Neural progenitor cell (in vitro differentiated cells): ENCODE measurements at regions not wholly inside any gene's neighbourhood (a gene's known extent, or its start where the extent isn't known, plus 50 kb on each side); places are given as distances from the start of the nearest gene placed in this dataset.

Experiments used
- DNase-seq: peaks from one replicate; pipeline ENCODE4 v3.0.0-alpha.2; 2016; ENCODE audit warnings: low spot score
- H2AFZ ChIP-seq: fragments of 200-600 bp; sonication (generic); replicated peaks from 2 replicates; pipeline ENCODE4 v1.6.1; 2016; ENCODE audit warnings: antibody characterized with exemption
- H3F3A ChIP-seq: fragments of 200-600 bp; sonication (generic); 2 replicates; pipeline ENCODE4 v1.6.1; 2016; ENCODE audit warnings: antibody characterized with exemption, low read depth
- H3K27ac ChIP-seq: fragments of 200-600 bp; sonication (generic); 2 replicates; pipeline ENCODE4 v1.5.1; 2016; ENCODE audit warnings: mild to moderate bottlenecking
- H3K27me3 ChIP-seq: fragments of 200-600 bp; sonication (generic); 2 replicates; pipeline ENCODE4 v1.6.1; 2016; ENCODE audit warnings: mild to moderate bottlenecking, moderate library complexity
- H3K36me3 ChIP-seq: fragments of 200-600 bp; sonication (generic); 2 replicates; pipeline ENCODE4 v1.5.1; 2016
- H3K4me1 ChIP-seq: fragments of 200-600 bp; sonication (generic); 2 replicates; pipeline ENCODE4 v1.6.1; 2016; ENCODE audit warnings: mixed run types
- H3K4me2 ChIP-seq: fragments of 200-600 bp; sonication (generic); 2 replicates; pipeline ENCODE4 v1.6.1; 2016
- H3K4me3 ChIP-seq: fragments of 200-600 bp; sonication (generic); 2 replicates; pipeline ENCODE4 v1.5.1; 2016
- H3K79me2 ChIP-seq: fragments of 200-600 bp; sonication (generic); 2 replicates; pipeline ENCODE4 v1.6.1; 2016; ENCODE audit warnings: low read depth
- H3K9ac ChIP-seq: fragments of 200-600 bp; sonication (generic); 2 replicates; pipeline ENCODE4 v1.6.1; 2016
- H3K9me3 ChIP-seq: fragments of 200-600 bp; sonication (generic); 2 replicates; pipeline ENCODE4 v1.5.1; 2016; ENCODE audit warnings: low read depth
- H4K20me1 ChIP-seq: fragments of 200-600 bp; sonication (generic); 2 replicates; pipeline ENCODE4 v1.6.1; 2016; ENCODE audit warnings: low read depth
- H3K27ac Mint-ChIP-seq: 3 replicates; pipeline ENCODE4 v1.8.0; 2021; ENCODE audit warnings: mixed read lengths
- H3K27me3 Mint-ChIP-seq: 2 replicates; pipeline ENCODE4 v1.8.0; 2022; ENCODE audit warnings: low read depth, mild to moderate bottlenecking, inconsistent platforms, moderate library complexity, mixed read lengths; ENCODE audit not compliant: insufficient read depth
- H3K36me3 Mint-ChIP-seq: 3 replicates; pipeline ENCODE4 v1.8.0; 2021; ENCODE audit warnings: mixed read lengths
- H3K4me1 Mint-ChIP-seq: 3 replicates; pipeline ENCODE4 v1.8.0; 2021; ENCODE audit warnings: mixed read lengths
- H3K4me3 Mint-ChIP-seq: 3 replicates; pipeline ENCODE4 v1.8.0; 2021; ENCODE audit warnings: mild to moderate bottlenecking, moderate library complexity, mixed read lengths
- H3K9me3 Mint-ChIP-seq: 3 replicates; pipeline ENCODE4 v1.8.0; 2020; ENCODE audit warnings: mixed read lengths
- CTCF ChIP-seq: fragments of 200-600 bp; sonication (generic); IDR thresholded peaks from 2 replicates; pipeline ENCODE4 v1.5.1; 2017; ENCODE audit warnings: antibody characterized with exemption, mild to moderate bottlenecking
- EZH2 ChIP-seq: fragments of 200-600 bp; sonication (generic); IDR thresholded peaks from 2 replicates; pipeline ENCODE4 v1.6.1; 2017; ENCODE audit warnings: antibody characterized with exemption, mild to moderate bottlenecking, moderate library complexity
- EZH2phosphoT487 ChIP-seq: fragments of 200-600 bp; sonication (generic); IDR thresholded peaks from 2 replicates; pipeline ENCODE4 v1.6.1; 2017; ENCODE audit warnings: antibody characterized with exemption

- no peaks in the 10 kb centered on the region for H3K36me3 ChIP-seq
- H3K4me3 Mint-ChIP-seq = no peak overlapping the region
- H2AFZ ChIP-seq = no peak overlapping the region
- no peak overlapping the region for H3K4me2 ChIP-seq
- H3K9me3 Mint-ChIP-seq = peaks cover 3% of the 10 kb centered on the region
- H3K4me3 ChIP-seq = no peak overlapping the region
- no peaks in the 10 kb centered on the region for H3K9me3 ChIP-seq
- H3K27me3 Mint-ChIP-seq = peaks cover 3% of the 10 kb centered on the region
- no peaks in the 10 kb centered on the region for H3K4me1 Mint-ChIP-seq
- H4K20me1 ChIP-seq = no peaks in the 10 kb centered on the region
- H3K36me3 Mint-ChIP-seq = no peaks in the 10 kb centered on the region
- H3K27me3 ChIP-seq = no peaks in the 10 kb centered on the region
- H3F3A ChIP-seq = no peaks in the 10 kb centered on the region
- H3K9ac ChIP-seq = no peak overlapping the region
- no peak overlapping the region for H3K27ac ChIP-seq
- no peak for DNase-seq
- no peaks in the 10 kb centered on the region for H3K79me2 ChIP-seq
- no peaks in the 10 kb centered on the region for H3K4me1 ChIP-seq
- no peak for TF ChIP-seq EZH2
- no peak for TF ChIP-seq EZH2phosphoT487
- no peak for TF ChIP-seq CTCF
- H3K27ac Mint-ChIP-seq = no peak overlapping the region
These were observed 510.3 kb upstream of the CHAC2 start for GRCh38 chr2:53257287-53257686.

DNA sequence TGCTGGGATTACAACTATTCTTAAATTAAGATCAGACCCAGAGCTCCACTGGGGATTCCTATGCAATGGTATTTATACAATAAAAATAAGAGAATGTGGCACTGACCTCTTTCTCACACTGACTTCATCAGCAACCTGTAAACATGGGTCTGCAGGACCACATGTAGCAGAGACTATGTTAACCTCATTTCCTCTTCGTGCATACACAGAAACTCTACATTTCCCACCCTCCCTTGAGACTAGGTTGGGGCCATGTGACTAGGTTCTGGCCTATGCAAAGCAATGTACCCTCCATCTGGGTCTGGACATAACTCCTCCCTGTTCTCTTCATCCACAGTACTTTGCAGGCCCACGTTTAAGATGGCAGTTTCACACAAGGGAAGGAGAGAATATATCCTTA lies 514.4 kb upstream of the CHAC2 start:
- Histone ChIP-seq H3K9me3 (no peaks in the 10 kb centered on the region), H3K27ac (no peak overlapping the region), H3K27me3 (no peaks in the 10 kb centered on the region), H3K4me3 (no peak overlapping the region), H3K4me1 (no peaks in the 10 kb centered on the region), H3K36me3 (no peaks in the 10 kb centered on the region), H3K79me2 (no peaks in the 10 kb centered on the region), H4K20me1 (no peaks in the 10 kb centered on the region), H2AFZ (no peak overlapping the region), H3K4me2 (no peak overlapping the region), H3F3A (no peaks in the 10 kb centered on the region), H3K9ac (no peak overlapping the region)
- H3K4me3 Mint-ChIP-seq = no peak overlapping the region
- H3K36me3 Mint-ChIP-seq = no peaks in the 10 kb centered on the region
- TF ChIP-seq EZH2phosphoT487 = no peak
- no peak for TF ChIP-seq EZH2
- TF ChIP-seq CTCF = no peak
- H3K9me3 Mint-ChIP-seq = no peaks in the 10 kb centered on the region
- no peak overlapping the region for H3K27ac Mint-ChIP-seq
- peaks cover 3% of the 10 kb centered on the region for H3K27me3 Mint-ChIP-seq
- H3K4me1 Mint-ChIP-seq = no peaks in the 10 kb centered on the region
- no peak for DNase-seq

GRCh38 chr2:53252115-53252514 lies 515.5 kb upstream of the CHAC2 start:
- H3K9me3 ChIP-seq = no peaks in the 10 kb centered on the region
- no peak overlapping the region for H3K4me3 ChIP-seq
- Mint-ChIP-seq H3K4me1 (no peaks in the 10 kb centered on the region), H3K9me3 (no peaks in the 10 kb centered on the region), H3K27me3 (peaks cover 3% of the 10 kb centered on the region), H3K36me3 (no peaks in the 10 kb centered on the region), H3K4me3 (no peak overlapping the region), H3K27ac (no peak overlapping the region)
- no peaks in the 10 kb centered on the region for H3K27me3 ChIP-seq
- TF ChIP-seq CTCF (no peak), EZH2 (no peak), EZH2phosphoT487 (no peak)
- H3K4me2 ChIP-seq = no peak overlapping the region
- H2AFZ ChIP-seq = no peak overlapping the region
- H3K27ac ChIP-seq = no peak overlapping the region
- no peaks in the 10 kb centered on the region for H3K36me3 ChIP-seq
- H3K9ac ChIP-seq = no peak overlapping the region
- DNase-seq = no peak
- no peaks in the 10 kb centered on the region for H3K79me2 ChIP-seq
- no peaks in the 10 kb centered on the region for H3K4me1 ChIP-seq
- no peaks in the 10 kb centered on the region for H4K20me1 ChIP-seq
- no peaks in the 10 kb centered on the region for H3F3A ChIP-seq
